ENCODE measurements at regions not wholly inside any gene's neighbourhood (a gene's known extent, or its start where the extent isn't known, plus 50 kb on each side); places are given as distances from the start of the nearest gene placed in this dataset.

DNA sequence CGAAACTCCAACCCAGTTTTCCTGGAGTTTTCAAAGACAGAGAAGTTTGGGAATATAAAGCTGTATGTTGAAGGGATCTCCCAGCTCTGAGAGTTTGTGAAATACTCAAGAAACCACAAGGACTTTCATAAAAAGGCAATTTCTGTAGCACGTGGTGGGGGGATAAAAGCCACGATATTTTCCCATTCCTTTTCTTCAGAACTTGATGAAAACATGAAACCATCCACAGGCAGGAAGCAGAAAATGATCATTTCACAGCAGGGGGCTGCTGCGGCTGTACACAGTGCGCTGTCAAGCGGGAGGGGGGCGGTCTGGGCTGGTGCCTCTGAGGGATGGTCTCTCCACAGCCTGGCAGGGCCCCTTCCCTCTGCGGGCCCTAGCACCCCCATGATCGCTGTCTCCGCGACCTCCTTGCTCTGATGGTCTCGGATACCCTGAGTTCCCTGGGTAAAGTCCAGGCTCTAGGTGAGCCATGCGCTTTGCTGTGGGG lies 423.2 kb downstream of the MN1 start:
- DNase-seq: no peak

DNA sequence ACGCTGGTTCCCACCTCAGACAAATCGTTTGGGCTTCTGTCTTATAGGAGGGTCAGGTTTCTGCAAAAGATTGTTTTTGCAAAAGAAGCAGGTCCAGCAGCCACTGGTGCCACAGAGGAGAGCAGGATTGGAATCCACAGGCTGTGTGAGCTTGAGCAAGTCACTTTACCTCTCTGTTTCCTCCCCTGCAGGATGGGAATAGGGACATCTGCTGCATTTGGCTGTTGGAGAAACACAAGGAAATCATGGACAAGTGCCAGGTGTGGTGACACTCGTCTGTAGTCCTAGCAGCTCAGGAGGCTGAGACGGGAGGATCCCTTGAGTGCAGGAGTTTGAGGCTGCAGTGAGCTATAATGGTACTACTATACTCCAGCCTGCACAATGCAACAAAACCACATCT lies 422.6 kb downstream of the MN1 start:
- DNase-seq: no peak

GRCh38 chr22:27380855-27381254 lies 420.7 kb downstream of the MN1 start:
- DNase-seq: no peak

- DNase-seq: no peak
These were observed 420.0 kb downstream of the MN1 start for GRCh38 chr22:27381552-27381951.

DNA sequence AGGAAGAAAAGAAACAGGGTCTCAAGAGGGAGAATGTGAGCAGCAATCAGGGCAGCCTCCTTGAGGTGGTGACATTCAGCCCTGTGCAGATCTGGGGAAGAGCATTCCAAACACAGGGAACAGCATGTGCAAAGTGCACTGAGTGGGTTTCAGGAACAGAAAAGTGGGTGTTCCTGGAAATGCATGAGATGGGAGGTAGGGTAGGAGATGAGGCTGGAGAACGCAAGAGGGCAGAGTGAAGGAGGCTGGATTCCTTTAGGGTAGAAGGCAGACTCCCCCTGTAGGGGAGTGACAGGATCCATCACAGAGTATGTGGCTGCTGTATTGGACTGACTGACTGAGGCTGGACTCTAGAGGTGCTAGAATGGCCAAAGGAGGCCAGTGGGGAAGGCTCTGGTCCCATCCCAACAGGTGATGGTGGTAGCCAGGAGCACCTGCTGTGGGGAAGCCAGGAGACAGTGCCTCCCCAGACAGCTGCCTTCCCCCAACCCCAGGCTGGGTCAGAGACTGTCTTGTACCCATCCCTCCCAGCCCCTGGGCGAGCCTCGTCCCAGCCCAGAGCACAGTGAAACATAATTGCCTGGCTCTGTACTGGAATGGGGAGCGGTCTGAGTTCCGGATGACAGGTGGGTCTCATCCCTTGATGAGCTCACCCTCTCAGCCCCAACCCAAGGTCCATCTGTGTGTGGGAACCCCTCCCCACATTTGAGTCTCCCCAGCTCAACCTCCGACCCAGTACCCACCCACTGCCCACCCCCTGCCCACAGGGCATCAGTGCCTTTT lies 419.4 kb downstream of the MN1 start:
- no peak for DNase-seq

- no peak for DNase-seq
These were observed 418.6 kb downstream of the MN1 start for GRCh38 chr22:27382947-27383346.

DNA sequence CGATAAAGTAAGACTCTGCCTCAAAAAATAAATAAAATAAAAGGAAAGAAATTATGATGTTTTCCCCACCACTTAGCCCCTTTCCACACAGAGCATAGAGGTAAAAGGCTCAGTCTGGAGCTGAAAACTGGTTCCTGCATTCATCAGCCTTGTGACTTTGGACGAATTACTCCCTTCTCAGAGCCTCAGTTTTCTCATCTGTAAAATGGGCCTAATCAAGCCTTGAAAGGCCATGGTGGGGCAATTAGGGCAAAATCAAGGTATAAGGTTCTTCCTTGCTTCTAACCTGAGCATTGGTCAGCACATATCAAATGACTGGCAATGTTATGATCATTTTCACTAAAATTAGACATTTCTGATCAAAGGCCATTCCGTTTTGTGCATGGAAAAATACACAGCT lies 417.7 kb downstream of the MN1 start:
- DNase-seq: no peak

DNA sequence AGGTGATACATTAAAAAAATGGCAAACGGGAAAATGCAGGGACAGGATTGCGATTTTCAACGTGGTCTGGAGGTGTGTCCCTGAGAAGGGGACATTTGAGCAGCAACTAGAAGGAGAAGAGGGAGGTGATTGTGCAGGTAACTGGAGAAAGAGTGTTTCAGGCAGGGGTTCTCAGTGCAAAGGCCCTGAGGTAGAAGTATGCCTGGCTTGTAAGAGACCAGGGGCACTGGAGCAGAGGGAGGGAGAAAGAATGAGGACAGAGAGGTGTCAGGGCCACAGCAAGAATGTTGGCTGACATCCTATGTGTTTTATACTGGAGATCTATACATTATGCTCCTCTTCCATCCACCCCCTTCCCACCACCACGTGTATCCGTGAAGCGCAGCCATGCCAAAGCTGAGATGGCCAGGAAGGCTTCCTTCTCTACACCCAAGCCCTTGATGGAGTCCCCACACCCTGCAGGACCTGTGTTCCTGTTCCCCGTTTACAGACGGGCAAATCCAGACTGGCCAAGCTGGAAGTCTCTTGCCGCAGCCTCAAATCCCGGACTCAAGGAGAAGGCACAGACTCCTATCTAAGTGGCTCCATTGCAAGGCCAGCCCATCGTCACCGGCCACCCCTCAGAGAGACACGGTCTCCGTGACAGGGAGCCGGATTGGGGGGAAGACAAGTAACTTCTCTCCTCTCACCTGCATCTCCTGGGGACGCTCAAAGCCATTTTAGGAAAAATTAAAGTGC lies 416.1 kb downstream of the MN1 start:
- DNase-seq: no peak

- DNase-seq: no peak
These were observed 415.4 kb downstream of the MN1 start for GRCh38 chr22:27386186-27386585.

GRCh38 chr22:27387561-27387960 lies 414.0 kb downstream of the MN1 start:
- DNase-seq: no peak

DNA sequence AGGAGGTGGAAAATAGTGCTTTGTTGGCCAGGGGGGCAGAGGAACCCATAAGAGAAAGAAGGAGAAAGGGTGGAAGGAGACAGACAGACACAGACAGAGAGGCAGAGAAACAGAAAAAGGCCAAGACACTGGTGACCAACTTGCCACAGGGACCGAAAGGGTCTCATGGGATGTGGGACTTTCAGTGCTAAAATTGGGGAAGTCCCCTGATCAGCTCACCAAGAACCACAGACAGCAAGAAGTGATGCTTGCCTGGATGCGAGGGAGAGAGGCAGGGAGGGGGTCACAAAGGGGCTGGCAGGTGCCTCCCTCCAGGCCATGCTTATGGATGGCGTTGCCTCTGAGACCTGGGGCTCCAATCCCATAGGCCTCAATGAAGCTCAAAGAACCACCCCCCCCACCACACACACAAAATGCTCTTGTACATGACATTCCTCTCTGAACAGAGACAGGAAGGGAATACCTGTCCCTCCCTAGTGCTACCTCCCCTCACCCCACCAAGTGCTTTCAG lies 413.4 kb downstream of the MN1 start:
- DNase-seq: no peak

- DNase-seq: no peak
These were observed 411.9 kb downstream of the MN1 start for GRCh38 chr22:27389727-27390075.

DNA sequence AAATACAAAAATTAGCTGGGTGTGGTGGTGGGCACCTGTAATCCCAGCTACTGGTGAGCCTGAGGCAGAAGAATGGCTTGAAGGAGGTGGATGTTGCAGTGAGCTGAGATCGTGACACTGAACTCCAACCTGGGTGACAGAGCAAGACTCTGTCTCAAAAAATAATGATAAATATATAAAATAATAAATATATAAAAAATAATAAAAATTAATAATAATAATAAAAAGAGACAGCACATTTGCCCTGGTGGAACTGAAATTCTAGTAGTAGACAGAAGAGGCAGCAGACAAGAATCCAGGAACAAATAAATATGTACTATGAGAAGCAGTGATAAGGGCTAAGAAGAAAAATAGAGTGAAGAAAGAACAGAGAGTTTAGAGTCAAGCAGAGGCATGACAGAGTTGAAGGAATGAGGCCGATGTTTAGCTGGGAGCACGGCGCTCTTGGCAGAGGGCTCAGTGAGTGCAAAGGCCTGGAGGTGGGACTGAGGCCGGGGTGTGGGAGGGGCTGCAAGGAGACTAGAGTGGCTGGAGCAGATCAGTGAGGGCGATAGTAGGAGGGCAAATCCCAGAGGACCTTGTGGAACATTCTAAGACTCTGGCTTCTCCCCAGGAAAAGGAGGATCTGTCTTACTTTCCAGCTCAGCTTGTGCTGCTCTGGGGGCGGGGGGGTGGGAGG lies 410.3 kb downstream of the MN1 start:
- no peak for DNase-seq

GRCh38 chr22:27393371-27393770 lies 408.2 kb downstream of the MN1 start:
- no peak for DNase-seq

GRCh38 chr22:27394806-27395404 lies 406.7 kb downstream of the MN1 start:
- DNase-seq: no peak

DNA sequence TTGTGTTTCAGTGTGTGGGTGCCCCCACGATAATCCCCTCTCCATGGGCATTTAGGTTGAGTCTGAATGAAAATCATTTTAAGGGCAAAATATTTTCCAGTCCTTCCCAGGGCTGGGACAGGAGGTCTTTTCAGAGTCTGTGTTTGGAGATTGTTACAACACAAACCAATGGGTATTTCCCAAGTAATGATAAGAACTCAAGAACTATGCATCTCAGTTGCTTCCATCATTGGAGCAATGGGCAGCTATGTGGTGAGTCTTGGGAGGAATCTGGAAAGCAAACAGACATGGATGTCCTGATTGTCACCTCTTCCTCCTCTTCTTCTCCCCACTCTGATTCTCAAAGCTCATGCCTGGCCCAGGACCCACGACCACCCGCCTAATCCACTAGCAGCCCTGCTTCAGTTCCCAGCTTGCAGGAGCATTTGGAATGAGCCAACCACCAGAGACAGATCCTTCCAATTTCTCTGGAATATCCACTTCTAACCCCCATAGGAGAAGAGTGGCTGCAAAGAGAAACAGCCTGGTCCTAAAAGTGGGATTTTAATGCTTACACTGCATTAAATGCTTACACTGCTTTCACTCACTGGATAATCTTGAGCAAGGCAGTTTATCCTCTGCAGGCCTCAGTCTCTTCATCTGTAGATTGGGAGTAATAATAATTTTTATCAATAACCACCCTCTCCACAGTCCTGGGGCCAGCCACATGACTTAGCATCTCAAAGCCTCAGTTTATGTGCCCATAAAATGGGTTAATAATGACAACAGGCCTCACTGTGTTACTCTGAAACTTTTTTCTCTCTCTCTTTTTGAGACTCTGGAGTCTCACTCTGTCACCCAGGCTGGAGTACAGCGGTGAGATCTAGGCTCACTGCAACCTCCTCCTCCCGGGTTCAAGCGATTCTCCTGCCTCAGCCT lies 404.3 kb downstream of the MN1 start:
- DNase-seq: no peak

DNA sequence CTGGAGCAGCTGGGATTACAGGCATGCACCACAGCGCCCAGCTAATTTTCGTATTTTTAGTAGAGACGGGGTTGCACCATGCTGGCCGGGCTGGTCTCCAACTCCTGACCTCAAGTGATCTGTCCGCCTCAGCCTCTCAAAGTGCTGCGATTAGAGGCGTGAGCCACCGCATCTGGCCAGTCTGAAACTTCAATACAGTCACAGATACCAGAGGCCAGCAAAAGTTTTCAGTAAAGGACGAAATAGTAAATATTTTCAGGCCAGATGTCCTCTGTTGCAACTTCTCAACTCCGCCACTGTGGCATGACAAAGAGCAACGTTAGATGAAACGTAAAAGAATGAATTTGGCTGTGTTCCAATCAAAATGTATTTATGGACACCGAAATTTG lies 403.6 kb downstream of the MN1 start:
- no peak for DNase-seq

DNA sequence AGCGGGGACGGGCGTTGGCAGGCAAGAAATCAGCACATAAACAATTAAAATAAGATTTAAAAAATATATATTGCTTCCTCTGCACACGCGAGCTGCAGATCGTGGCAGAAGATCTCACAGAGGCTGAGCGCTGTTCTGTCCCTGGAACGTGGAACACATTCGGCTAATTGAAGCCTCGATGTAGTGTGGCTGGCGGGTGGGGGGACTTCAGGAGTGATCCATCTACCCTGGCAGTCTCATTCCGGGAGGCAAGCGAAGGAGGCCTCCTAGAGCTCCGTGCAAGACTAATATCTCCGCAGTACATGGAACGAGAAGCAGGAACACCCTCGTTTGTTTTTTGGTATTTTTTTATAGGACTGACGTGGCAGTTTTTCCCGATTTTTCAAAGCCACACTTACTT lies 402.4 kb downstream of the MN1 start:
- no peak for DNase-seq

- no peak for DNase-seq
These were observed 400.7 kb downstream of the MN1 start for GRCh38 chr22:27400811-27401210.

DNA sequence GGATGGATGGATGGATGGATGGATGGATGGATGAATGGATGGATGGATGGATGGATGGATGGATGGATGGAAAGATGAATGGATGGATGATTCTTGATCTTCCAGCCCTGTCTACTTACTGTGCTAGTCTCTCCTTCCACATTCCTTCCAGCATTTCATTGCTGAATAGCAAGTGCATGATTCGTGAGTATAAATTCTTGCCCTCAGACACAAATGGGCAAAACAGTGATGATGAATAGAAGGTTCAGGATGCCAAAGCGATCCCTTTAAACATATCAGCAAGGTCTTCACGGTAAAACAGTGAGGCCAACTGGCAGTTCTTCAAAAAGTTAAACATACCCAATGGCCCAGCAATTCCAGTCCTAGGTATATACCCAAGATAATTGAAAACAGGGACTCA lies 400.2 kb downstream of the MN1 start:
- no peak for DNase-seq

GRCh38 chr22:27404441-27404840 lies 397.1 kb downstream of the MN1 start:
- peak; percentile 53 for DNase-seq

All from hematopoietic multipotent progenitor cell treated with erythropoietin and hydrocortisone succinate and interleukin-3 and kit ligand, for 6 days (in vitro differentiated cells).